ENCODE measurements at regions not wholly inside any gene's neighbourhood (a gene's known extent, or its start where the extent isn't known, plus 50 kb on each side); places are given as distances from the start of the nearest gene placed in this dataset.

GRCh38 chrX:39745818-39746217 is 351.9 kb downstream of the BCOR start:
- no peak for TF ChIP-seq CTCF (IDR thresholded peaks at IDR 0.05)
- ATAC-seq: no peak
- no peak overlapping the region for H3K27ac ChIP-seq
- H3K4me3 ChIP-seq: no peak overlapping the region
- H3K9me3 ChIP-seq: no peaks in the 10 kb centered on the region
- H3K36me3 ChIP-seq: no peaks in the 10 kb centered on the region
- no peaks in the 10 kb centered on the region for H3K27me3 ChIP-seq (ENCODE audit: low read depth)
- no peak for DNase-seq
- no peaks in the 10 kb centered on the region for H3K4me1 ChIP-seq
- intact Hi-C loops (cut with DNase I): no loop called here

GRCh38 chrX:39749135-39749534 is 348.6 kb downstream of the BCOR start:
- Histone ChIP-seq H3K27ac (no peak overlapping the region), H3K27me3 (ENCODE audit: low read depth) (no peaks in the 10 kb centered on the region), H3K9me3 (no peaks in the 10 kb centered on the region), H3K36me3 (no peaks in the 10 kb centered on the region), H3K4me1 (peaks cover 4% of the 10 kb centered on the region), H3K4me3 (no peak overlapping the region)
- no peak for ATAC-seq
- DNase-seq: no peak
- TF ChIP-seq CTCF (IDR thresholded peaks at IDR 0.05): no peak
- intact Hi-C loops (cut with DNase I): no loop called here

GRCh38 chrX:39749728-39750127 is 348.0 kb downstream of the BCOR start:
- H3K27me3 ChIP-seq (ENCODE audit: low read depth): no peaks in the 10 kb centered on the region
- DNase-seq: no peak
- TF ChIP-seq CTCF (IDR thresholded peaks at IDR 0.05): no peak
- no peak overlapping the region for H3K4me3 ChIP-seq
- no peaks in the 10 kb centered on the region for H3K36me3 ChIP-seq
- no peaks in the 10 kb centered on the region for H3K9me3 ChIP-seq
- no peak overlapping the region for H3K27ac ChIP-seq
- no peak for ATAC-seq
- peaks cover 4% of the 10 kb centered on the region for H3K4me1 ChIP-seq
- intact Hi-C loops (cut with DNase I): no loop called here

GRCh38 chrX:39750256-39750790 is 347.4 kb downstream of the BCOR start:
- intact Hi-C loops (cut with DNase I): no loop called here
- Histone ChIP-seq H3K4me1 (peaks cover 4% of the 10 kb centered on the region), H3K27ac (no peak overlapping the region), H3K27me3 (ENCODE audit: low read depth) (no peaks in the 10 kb centered on the region), H3K36me3 (no peaks in the 10 kb centered on the region), H3K9me3 (no peaks in the 10 kb centered on the region), H3K4me3 (no peak overlapping the region)
- TF ChIP-seq CTCF (IDR thresholded peaks at IDR 0.05): no peak
- ATAC-seq: no peak
- no peak for DNase-seq

- intact Hi-C loops (cut with DNase I): no loop called here
- no peaks in the 10 kb centered on the region for H3K36me3 ChIP-seq
- DNase-seq: no peak
- TF ChIP-seq CTCF (IDR thresholded peaks at IDR 0.05): no peak
- no peaks in the 10 kb centered on the region for H3K27me3 ChIP-seq (ENCODE audit: low read depth)
- no peaks in the 10 kb centered on the region for H3K9me3 ChIP-seq
- H3K4me1 ChIP-seq: peaks cover 4% of the 10 kb centered on the region
- H3K27ac ChIP-seq: no peak overlapping the region
- no peak overlapping the region for H3K4me3 ChIP-seq
- no peak for ATAC-seq
These were observed 346.9 kb downstream of the BCOR start for GRCh38 chrX:39750848-39751247.

- Histone ChIP-seq H3K4me1 (peaks cover 4% of the 10 kb centered on the region), H3K36me3 (no peaks in the 10 kb centered on the region), H3K4me3 (no peak overlapping the region), H3K27ac (no peak overlapping the region), H3K9me3 (no peaks in the 10 kb centered on the region), H3K27me3 (ENCODE audit: low read depth) (no peaks in the 10 kb centered on the region)
- intact Hi-C loops (cut with DNase I): no loop called here
- no peak for DNase-seq
- no peak for TF ChIP-seq CTCF (IDR thresholded peaks at IDR 0.05)
- ATAC-seq: no peak
These were observed 344.9 kb downstream of the BCOR start for GRCh38 chrX:39752815-39753214.

Measured in lower lobe of right lung (tissue), 2 donors.